ENCODE measurements at regions not wholly inside any gene's neighbourhood (a gene's known extent, or its start where the extent isn't known, plus 50 kb on each side); places are given as distances from the start of the nearest gene placed in this dataset.

- H3K79me2 ChIP-seq (ENCODE audit: insufficient read depth) = no peaks in the 10 kb centered on the region
- no peaks in the 10 kb centered on the region for H3K27me3 ChIP-seq (replicated peaks; ENCODE audit: insufficient read depth)
- H3K9me2 ChIP-seq (ENCODE audit: insufficient read depth) = no peaks in the 10 kb centered on the region
- H3K27ac ChIP-seq = no peak overlapping the region
- no peak overlapping the region for H3K4me2 ChIP-seq (ENCODE audit: unreplicated experiment)
- H3K36me3 ChIP-seq (ENCODE audit: low read depth) = no peaks in the 10 kb centered on the region
- in situ Hi-C loops (cut with MboI) = no loop called here
- no peaks in the 10 kb centered on the region for H4K20me1 ChIP-seq (ENCODE audit: insufficient read depth)
- no peaks in the 10 kb centered on the region for H3F3A ChIP-seq (ENCODE audit: insufficient read depth)
- H3K9ac ChIP-seq = no peak overlapping the region
- WGBS, 2 experiments (ENCODE audit: low coverage in 1 of 2, low lambda C conversion rate in 2 of 2, missing lambda C conversion rate in 2 of 2) = 85 to 90% methylated on average over 9 of the region's 9 CpGs
- H3K9me3 ChIP-seq (ENCODE audit: low read depth) = no peaks in the 10 kb centered on the region
- TF ChIP-seq EZH2 (IDR thresholded peaks at IDR 0.05; ENCODE audit: insufficient read depth, poor library complexity, severe bottlenecking) (no peak), EZH2phosphoT487 (IDR thresholded peaks at IDR 0.05; ENCODE audit: insufficient read depth, low read depth) (no peak)
- H2AFZ ChIP-seq = no peak overlapping the region
- DNase-seq = no peak
- H3K4me1 ChIP-seq (ENCODE audit: insufficient read depth) = no peaks in the 10 kb centered on the region
- no peak overlapping the region for H3K4me3 ChIP-seq
Measured at GRCh38 chr21:39097981-39098380, 85.3 kb downstream of the PSMG1 start.

GRCh38 chr21:39097335-39097861 lies 85.9 kb downstream of the PSMG1 start:
- H3K9me2 ChIP-seq (ENCODE audit: insufficient read depth) = no peaks in the 10 kb centered on the region
- no peak overlapping the region for H3K4me3 ChIP-seq
- in situ Hi-C loops (cut with MboI) = no loop called here
- no peak overlapping the region for H3K27ac ChIP-seq
- no peak overlapping the region for H3K4me2 ChIP-seq (ENCODE audit: unreplicated experiment)
- H3K36me3 ChIP-seq (ENCODE audit: low read depth) = no peaks in the 10 kb centered on the region
- no peak overlapping the region for H2AFZ ChIP-seq
- H3K9ac ChIP-seq = no peak overlapping the region
- H3K4me1 ChIP-seq (ENCODE audit: insufficient read depth) = no peaks in the 10 kb centered on the region
- H3K9me3 ChIP-seq (ENCODE audit: low read depth) = no peaks in the 10 kb centered on the region
- H3F3A ChIP-seq (ENCODE audit: insufficient read depth) = no peaks in the 10 kb centered on the region
- no peak for DNase-seq
- no peaks in the 10 kb centered on the region for H3K27me3 ChIP-seq (replicated peaks; ENCODE audit: insufficient read depth)
- H4K20me1 ChIP-seq (ENCODE audit: insufficient read depth) = no peaks in the 10 kb centered on the region
- 92 to 94% methylated on average over 13 of the region's 13 CpGs for WGBS, 2 experiments (ENCODE audit: low coverage in 1 of 2, low lambda C conversion rate in 2 of 2, missing lambda C conversion rate in 2 of 2)
- no peak for TF ChIP-seq EZH2 (IDR thresholded peaks at IDR 0.05; ENCODE audit: insufficient read depth, poor library complexity, severe bottlenecking)
- no peak for TF ChIP-seq EZH2phosphoT487 (IDR thresholded peaks at IDR 0.05; ENCODE audit: insufficient read depth, low read depth)
- no peaks in the 10 kb centered on the region for H3K79me2 ChIP-seq (ENCODE audit: insufficient read depth)

GRCh38 chr21:39096754-39097153 lies 86.5 kb downstream of the PSMG1 start:
- H3K4me3 ChIP-seq = no peak overlapping the region
- no peaks in the 10 kb centered on the region for H3K9me3 ChIP-seq (ENCODE audit: low read depth)
- DNase-seq = no peak
- no peaks in the 10 kb centered on the region for H3K79me2 ChIP-seq (ENCODE audit: insufficient read depth)
- no peak overlapping the region for H3K4me2 ChIP-seq (ENCODE audit: unreplicated experiment)
- no peak overlapping the region for H3K9ac ChIP-seq
- no peaks in the 10 kb centered on the region for H3K27me3 ChIP-seq (replicated peaks; ENCODE audit: insufficient read depth)
- 84 to 91% methylated on average over 6 to 8 of the region's 8 CpGs for WGBS, 2 experiments (ENCODE audit: low coverage in 1 of 2, low lambda C conversion rate in 2 of 2, missing lambda C conversion rate in 2 of 2)
- in situ Hi-C loops (cut with MboI) = no loop called here
- H3K36me3 ChIP-seq (ENCODE audit: low read depth) = no peaks in the 10 kb centered on the region
- no peaks in the 10 kb centered on the region for H4K20me1 ChIP-seq (ENCODE audit: insufficient read depth)
- no peak overlapping the region for H2AFZ ChIP-seq
- no peaks in the 10 kb centered on the region for H3K9me2 ChIP-seq (ENCODE audit: insufficient read depth)
- H3K4me1 ChIP-seq (ENCODE audit: insufficient read depth) = no peaks in the 10 kb centered on the region
- no peak overlapping the region for H3K27ac ChIP-seq
- H3F3A ChIP-seq (ENCODE audit: insufficient read depth) = no peaks in the 10 kb centered on the region
- TF ChIP-seq EZH2 (IDR thresholded peaks at IDR 0.05; ENCODE audit: insufficient read depth, poor library complexity, severe bottlenecking) = no peak
- no peak for TF ChIP-seq EZH2phosphoT487 (IDR thresholded peaks at IDR 0.05; ENCODE audit: insufficient read depth, low read depth)

- Histone ChIP-seq H3K9ac (no peak overlapping the region), H2AFZ (no peak overlapping the region), H3K79me2 (ENCODE audit: insufficient read depth) (no peaks in the 10 kb centered on the region), H3K9me2 (ENCODE audit: insufficient read depth) (no peaks in the 10 kb centered on the region), H3K27ac (no peak overlapping the region), H3K4me1 (ENCODE audit: insufficient read depth) (no peaks in the 10 kb centered on the region), H3K27me3 (replicated peaks; ENCODE audit: insufficient read depth) (no peaks in the 10 kb centered on the region), H3F3A (ENCODE audit: insufficient read depth) (no peaks in the 10 kb centered on the region), H3K4me3 (no peak overlapping the region), H3K36me3 (ENCODE audit: low read depth) (no peaks in the 10 kb centered on the region), H3K4me2 (ENCODE audit: unreplicated experiment) (no peak overlapping the region), H3K9me3 (ENCODE audit: low read depth) (no peaks in the 10 kb centered on the region), H4K20me1 (ENCODE audit: insufficient read depth) (no peaks in the 10 kb centered on the region)
- 77 to 78% methylated on average over 7 of the region's 7 CpGs for WGBS, 2 experiments (ENCODE audit: low coverage in 1 of 2, low lambda C conversion rate in 2 of 2, missing lambda C conversion rate in 2 of 2)
- in situ Hi-C loops (cut with MboI) = no loop called here
- no peak for DNase-seq
- TF ChIP-seq EZH2phosphoT487 (IDR thresholded peaks at IDR 0.05; ENCODE audit: insufficient read depth, low read depth) (no peak), EZH2 (IDR thresholded peaks at IDR 0.05; ENCODE audit: insufficient read depth, poor library complexity, severe bottlenecking) (no peak)
Measured at GRCh38 chr21:39095681-39096080, 87.6 kb downstream of the PSMG1 start.

Measured in GM23248 (cell line).